ENCODE measurements at regions not wholly inside any gene's neighbourhood (a gene's known extent, or its start where the extent isn't known, plus 50 kb on each side); places are given as distances from the start of the nearest gene placed in this dataset.

DNA sequence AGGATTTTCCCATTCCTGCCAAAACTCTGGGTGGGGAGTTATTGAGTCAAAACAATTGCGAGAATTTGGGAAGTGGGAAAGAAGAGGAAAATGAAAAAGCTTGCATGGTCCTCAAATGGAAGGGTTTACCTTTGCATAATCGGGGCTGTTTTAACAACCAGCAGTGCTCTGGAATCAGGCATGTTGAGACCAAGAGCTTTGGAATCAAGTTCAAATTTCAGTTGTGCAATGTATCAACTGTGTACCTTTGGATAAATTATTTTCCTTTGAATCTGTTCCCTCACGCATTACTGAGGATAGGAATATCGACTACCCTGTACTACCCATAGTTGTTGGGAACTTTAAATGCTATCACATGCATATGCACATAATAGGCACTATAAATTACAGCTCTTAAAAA is 205.5 kb downstream of the JCAD start:
- intact Hi-C loops (cut with micrococcal nuclease), result no loop called here
- H3K4me3 Mint-ChIP-seq (ENCODE audit: low read depth), result no peak overlapping the region
- no peak for DNase-seq (ENCODE audit: low spot score)
- no peaks in the 10 kb centered on the region for H3K4me1 Mint-ChIP-seq (ENCODE audit: low read depth)
- H3K27ac Mint-ChIP-seq, result no peak overlapping the region
- H3K36me3 Mint-ChIP-seq (ENCODE audit: low read depth), result no peaks in the 10 kb centered on the region
- no peaks in the 10 kb centered on the region for H3K9me3 Mint-ChIP-seq
- H3K27me3 Mint-ChIP-seq (ENCODE audit: low read depth), result peaks cover 8% of the 10 kb centered on the region

DNA sequence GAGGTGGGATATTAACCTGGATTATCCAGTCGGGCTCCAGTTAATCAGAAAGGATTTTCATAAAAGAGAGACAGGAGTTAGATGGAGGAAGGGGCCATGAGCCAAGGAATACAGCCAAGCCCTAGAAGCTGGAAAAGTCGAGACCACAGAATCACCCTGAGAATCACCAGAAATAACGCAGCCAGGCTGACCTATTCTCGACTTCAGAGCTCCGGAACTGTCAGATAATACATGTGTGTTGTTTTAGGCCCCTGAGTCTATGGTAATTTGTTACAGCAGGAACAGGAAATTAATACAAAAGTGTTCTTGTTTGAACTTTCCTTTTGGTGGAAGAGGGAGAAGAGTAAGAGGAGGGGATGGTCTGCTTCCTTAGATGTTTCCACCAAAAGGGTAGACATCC is 208.1 kb downstream of the JCAD start:
- Mint-ChIP-seq H3K27me3 (ENCODE audit: low read depth) (peaks cover 3% of the 10 kb centered on the region), H3K27ac (no peak overlapping the region), H3K4me1 (ENCODE audit: low read depth) (no peaks in the 10 kb centered on the region), H3K36me3 (ENCODE audit: low read depth) (no peaks in the 10 kb centered on the region), H3K4me3 (ENCODE audit: low read depth) (no peak overlapping the region), H3K9me3 (no peaks in the 10 kb centered on the region)
- intact Hi-C loops (cut with micrococcal nuclease), result no loop called here
- no peak for DNase-seq (ENCODE audit: low spot score)

DNA sequence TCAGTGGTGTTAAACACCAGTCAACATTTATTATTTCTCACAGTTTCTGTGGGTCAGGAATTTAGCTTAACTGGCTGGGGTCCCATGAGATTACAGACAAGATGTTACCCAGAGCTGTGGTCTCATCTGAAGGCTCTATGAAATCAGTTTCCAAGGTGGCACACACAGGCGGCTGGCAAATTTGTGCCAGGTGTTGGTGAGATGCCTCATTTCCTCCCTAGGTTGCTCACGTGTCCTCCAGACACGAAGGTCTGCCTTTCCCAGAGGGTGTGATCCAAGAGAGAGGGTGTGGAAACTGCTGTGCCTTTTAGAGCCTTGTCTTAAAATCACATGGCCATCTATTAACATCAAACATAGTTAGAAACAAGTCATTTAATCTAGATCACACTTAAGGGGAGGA is 209.0 kb downstream of the JCAD start:
- DNase-seq (ENCODE audit: low spot score), result no peak
- peaks cover 2% of the 10 kb centered on the region for H3K9me3 Mint-ChIP-seq

GRCh38 chr10:29849886-29850285 is 209.5 kb downstream of the JCAD start:
- H3K9me3 Mint-ChIP-seq, result peaks cover 4% of the 10 kb centered on the region
- H3K4me1 Mint-ChIP-seq (ENCODE audit: low read depth), result no peaks in the 10 kb centered on the region
- H3K4me3 Mint-ChIP-seq (ENCODE audit: low read depth), result no peak overlapping the region
- no peak overlapping the region for H3K27ac Mint-ChIP-seq
- H3K36me3 Mint-ChIP-seq (ENCODE audit: low read depth), result no peaks in the 10 kb centered on the region
- no peak for DNase-seq (ENCODE audit: low spot score)
- peaks cover 6% of the 10 kb centered on the region for H3K27me3 Mint-ChIP-seq (ENCODE audit: low read depth)
- intact Hi-C loops (cut with micrococcal nuclease), result no loop called here

More for the DNA sequence above, 209.0 kb downstream of the JCAD start:
- peaks cover 5% of the 10 kb centered on the region for H3K27me3 Mint-ChIP-seq (ENCODE audit: low read depth)
- H3K4me1 Mint-ChIP-seq (ENCODE audit: low read depth), result no peaks in the 10 kb centered on the region
- H3K27ac Mint-ChIP-seq, result no peak overlapping the region
- no peaks in the 10 kb centered on the region for H3K36me3 Mint-ChIP-seq (ENCODE audit: low read depth)
- intact Hi-C loops (cut with micrococcal nuclease), result no loop called here
- H3K4me3 Mint-ChIP-seq (ENCODE audit: low read depth), result no peak overlapping the region

- intact Hi-C loops (cut with micrococcal nuclease), result no loop called here
- peaks cover 6% of the 10 kb centered on the region for H3K27me3 Mint-ChIP-seq (ENCODE audit: low read depth)
- H3K9me3 Mint-ChIP-seq, result peaks cover 4% of the 10 kb centered on the region
- no peak for DNase-seq (ENCODE audit: low spot score)
- H3K36me3 Mint-ChIP-seq (ENCODE audit: low read depth), result no peaks in the 10 kb centered on the region
- no peaks in the 10 kb centered on the region for H3K4me1 Mint-ChIP-seq (ENCODE audit: low read depth)
- no peak overlapping the region for H3K4me3 Mint-ChIP-seq (ENCODE audit: low read depth)
- no peak overlapping the region for H3K27ac Mint-ChIP-seq
Measured at GRCh38 chr10:29849126-29849833, 210.1 kb downstream of the JCAD start.

DNA sequence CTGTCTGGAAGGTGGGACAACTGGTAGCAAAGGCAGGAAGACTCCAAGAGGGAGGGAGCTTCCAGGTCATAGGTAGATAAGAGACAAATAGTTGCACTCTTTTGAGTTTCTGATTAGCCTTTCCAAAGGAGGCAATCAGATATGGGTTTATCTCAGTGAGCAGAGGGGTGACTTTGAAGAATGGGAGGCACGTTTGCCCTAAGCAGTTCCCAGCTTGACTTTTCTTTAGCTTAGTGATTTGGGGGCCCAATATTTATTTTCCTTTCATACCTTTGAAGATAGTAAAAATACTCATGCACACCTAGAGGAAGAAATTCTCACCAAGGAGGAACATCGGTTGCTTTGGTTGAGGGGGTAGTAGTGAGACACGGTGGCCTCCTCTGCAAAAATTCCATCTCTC is 212.1 kb upstream of the SVIL start:
- Mint-ChIP-seq H3K4me1 (ENCODE audit: low read depth) (no peaks in the 10 kb centered on the region), H3K4me3 (ENCODE audit: low read depth) (no peak overlapping the region), H3K27me3 (ENCODE audit: low read depth) (peaks cover 4% of the 10 kb centered on the region), H3K27ac (no peak overlapping the region), H3K36me3 (ENCODE audit: low read depth) (no peaks in the 10 kb centered on the region), H3K9me3 (peaks cover 4% of the 10 kb centered on the region)
- intact Hi-C loops (cut with micrococcal nuclease), result no loop called here
- no peak for DNase-seq (ENCODE audit: low spot score)

DNA sequence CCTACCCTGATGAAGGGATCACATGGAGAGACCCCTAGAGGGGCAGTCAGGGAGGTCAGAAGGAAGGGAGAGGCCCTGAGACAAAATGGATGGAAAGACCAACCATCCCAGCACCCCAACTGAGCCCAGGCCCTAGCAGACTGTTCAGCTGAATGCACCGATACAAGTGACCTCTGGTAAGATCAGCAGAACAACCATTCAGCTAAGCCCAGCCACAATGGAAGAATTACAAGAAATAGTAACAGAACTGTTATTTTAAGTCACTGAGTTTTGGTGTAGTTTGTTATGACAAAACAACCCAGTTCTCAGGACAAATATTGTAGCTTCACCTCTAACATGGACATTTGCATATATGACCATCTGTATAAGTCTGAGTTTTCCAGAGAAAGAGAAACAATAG is 210.4 kb upstream of the SVIL start:
- no peak overlapping the region for H3K27ac Mint-ChIP-seq
- intact Hi-C loops (cut with micrococcal nuclease), result no loop called here
- no peaks in the 10 kb centered on the region for H3K4me1 Mint-ChIP-seq (ENCODE audit: low read depth)
- no peaks in the 10 kb centered on the region for H3K36me3 Mint-ChIP-seq (ENCODE audit: low read depth)
- no peak overlapping the region for H3K4me3 Mint-ChIP-seq (ENCODE audit: low read depth)
- peaks cover 4% of the 10 kb centered on the region for H3K27me3 Mint-ChIP-seq (ENCODE audit: low read depth)
- DNase-seq (ENCODE audit: low spot score), result no peak
- peaks cover 4% of the 10 kb centered on the region for H3K9me3 Mint-ChIP-seq

GRCh38 chr10:29843143-29843542 is 208.4 kb upstream of the SVIL start:
- DNase-seq (ENCODE audit: low spot score), result no peak
- no peak overlapping the region for H3K27ac Mint-ChIP-seq
- peaks cover 4% of the 10 kb centered on the region for H3K9me3 Mint-ChIP-seq
- H3K4me3 Mint-ChIP-seq (ENCODE audit: low read depth), result no peak overlapping the region
- H3K36me3 Mint-ChIP-seq (ENCODE audit: low read depth), result no peaks in the 10 kb centered on the region
- peaks cover 2% of the 10 kb centered on the region for H3K27me3 Mint-ChIP-seq (ENCODE audit: low read depth)
- H3K4me1 Mint-ChIP-seq (ENCODE audit: low read depth), result no peaks in the 10 kb centered on the region
- intact Hi-C loops (cut with micrococcal nuclease), result no loop called here

DNA sequence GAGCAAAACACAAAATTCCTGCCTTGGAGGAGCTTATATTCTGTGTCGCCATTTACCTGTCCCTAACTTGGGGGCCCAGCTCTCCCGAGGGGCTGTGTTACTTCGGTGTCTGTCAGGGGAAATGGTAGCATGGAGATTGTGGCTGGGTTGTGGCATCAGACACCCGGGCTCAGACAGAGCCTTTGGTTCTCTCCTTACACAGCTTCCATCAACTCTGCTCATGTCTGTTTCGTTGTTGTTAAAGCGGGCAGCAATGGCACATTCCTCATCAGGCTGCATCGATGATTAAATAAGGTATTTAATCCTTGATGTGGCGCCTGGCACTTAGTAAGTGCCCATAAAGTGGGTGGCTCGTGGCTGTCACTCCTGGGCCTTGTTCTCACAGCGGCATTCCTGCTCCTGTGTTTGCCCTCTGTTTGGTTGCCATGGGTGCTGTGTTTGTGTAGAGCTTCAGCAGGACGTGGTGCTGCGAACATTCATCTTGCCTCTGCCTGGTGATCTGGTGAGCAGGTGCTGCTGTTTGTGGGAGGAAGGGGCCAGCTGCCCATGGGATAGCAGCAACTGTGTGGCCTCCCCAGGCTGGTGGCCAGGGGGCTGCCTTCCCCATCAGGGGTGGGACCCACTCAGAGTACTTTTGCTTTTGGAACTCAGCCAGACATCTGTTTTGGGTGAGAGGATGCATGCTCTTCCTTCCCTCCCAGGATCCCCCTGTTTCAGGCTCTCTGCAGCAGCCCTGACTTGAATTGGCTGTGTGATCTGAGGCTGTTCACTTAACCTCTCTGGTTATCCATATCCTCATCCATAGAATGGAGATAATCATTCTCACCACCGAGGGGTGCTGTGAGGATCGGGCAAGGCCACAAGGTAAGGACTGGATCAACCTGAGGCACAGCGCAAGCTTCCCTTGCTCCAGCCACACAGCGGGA is 207.2 kb upstream of the SVIL start:
- no peak overlapping the region for H3K27ac Mint-ChIP-seq
- H3K36me3 Mint-ChIP-seq (ENCODE audit: low read depth), result no peaks in the 10 kb centered on the region
- peaks cover 2% of the 10 kb centered on the region for H3K27me3 Mint-ChIP-seq (ENCODE audit: low read depth)
- H3K4me1 Mint-ChIP-seq (ENCODE audit: low read depth), result no peaks in the 10 kb centered on the region
- peaks cover 4% of the 10 kb centered on the region for H3K9me3 Mint-ChIP-seq
- DNase-seq (ENCODE audit: low spot score), result no peak
- no peak overlapping the region for H3K4me3 Mint-ChIP-seq (ENCODE audit: low read depth)
- intact Hi-C loops (cut with micrococcal nuclease), result no loop called here

DNA sequence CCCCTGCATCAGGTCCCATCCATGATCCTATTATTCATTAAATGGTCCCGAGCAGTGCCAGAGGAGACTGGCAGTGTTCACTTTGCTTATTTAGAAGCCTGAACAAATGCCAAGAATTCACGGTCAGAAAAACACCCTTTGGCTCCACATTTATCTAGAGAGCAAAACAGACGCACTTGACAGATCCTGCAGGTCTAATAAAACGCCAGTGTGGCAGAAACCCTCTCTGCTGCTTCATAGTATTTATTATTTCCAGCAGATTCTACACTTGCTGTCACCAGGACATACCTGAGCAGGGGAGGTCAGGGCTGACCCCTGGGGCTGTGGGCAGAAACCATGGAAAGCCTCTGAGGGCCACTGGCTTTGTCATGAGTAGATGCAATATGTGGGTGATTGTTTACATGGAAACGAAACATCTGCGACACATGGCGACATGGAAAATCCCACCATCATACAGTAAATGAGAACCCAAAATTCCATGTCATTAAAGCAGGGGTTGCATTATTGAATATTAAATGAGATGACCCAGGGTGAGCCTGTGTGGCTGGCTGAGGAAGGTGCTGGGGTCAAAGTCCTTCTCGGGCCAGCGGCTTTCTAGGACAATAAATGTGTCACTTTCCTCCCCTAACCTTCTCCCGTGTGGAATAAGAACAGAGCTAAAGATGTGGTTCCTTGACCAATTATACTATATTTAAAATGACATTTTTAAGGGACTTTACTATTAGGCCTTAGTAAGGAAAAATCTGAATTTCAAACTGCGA is 205.9 kb upstream of the SVIL start:
- Mint-ChIP-seq H3K27me3 (ENCODE audit: low read depth) (peaks cover 2% of the 10 kb centered on the region), H3K9me3 (peaks cover 4% of the 10 kb centered on the region), H3K27ac (no peak overlapping the region), H3K36me3 (ENCODE audit: low read depth) (no peaks in the 10 kb centered on the region), H3K4me3 (ENCODE audit: low read depth) (no peak overlapping the region), H3K4me1 (ENCODE audit: low read depth) (no peaks in the 10 kb centered on the region)
- DNase-seq (ENCODE audit: low spot score), result no peak
- intact Hi-C loops (cut with micrococcal nuclease), result no loop called here

DNA sequence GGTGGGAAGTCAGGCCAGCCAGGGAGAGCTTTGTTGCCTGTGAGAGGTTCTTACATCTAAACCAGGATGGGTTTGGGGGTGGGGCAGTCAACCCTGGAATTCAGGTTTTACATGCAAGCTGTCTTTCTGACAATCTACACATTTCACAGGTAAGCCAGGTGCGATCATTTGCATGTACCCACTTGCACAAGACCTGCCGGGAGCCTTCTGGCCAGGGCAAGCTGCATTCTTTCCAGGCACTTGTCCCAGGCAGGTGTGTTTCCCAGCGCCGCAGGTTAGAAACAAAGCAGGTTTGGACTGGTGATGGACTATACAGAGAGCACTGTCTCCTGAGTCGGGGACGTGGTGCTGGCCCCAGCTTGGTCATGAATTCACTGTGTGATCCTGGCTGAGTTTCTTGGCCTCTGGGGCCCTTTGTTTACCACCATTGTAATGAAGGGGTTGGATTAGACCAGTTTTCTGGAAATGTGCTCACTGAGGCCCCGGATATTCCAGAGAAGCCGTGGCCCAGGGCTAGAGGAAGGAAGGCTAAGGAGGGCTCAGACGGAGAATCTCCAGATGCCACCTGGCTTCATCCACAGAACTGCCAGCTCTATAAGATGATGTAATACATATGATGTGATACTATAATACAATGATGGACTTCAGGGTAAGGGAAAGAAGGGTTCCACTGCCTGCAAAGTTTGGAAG is 205.2 kb upstream of the SVIL start:
- Mint-ChIP-seq H3K27ac (no peak overlapping the region), H3K4me1 (ENCODE audit: low read depth) (no peaks in the 10 kb centered on the region), H3K27me3 (ENCODE audit: low read depth) (no peaks in the 10 kb centered on the region), H3K36me3 (ENCODE audit: low read depth) (no peaks in the 10 kb centered on the region), H3K4me3 (ENCODE audit: low read depth) (no peak overlapping the region), H3K9me3 (no peaks in the 10 kb centered on the region)
- intact Hi-C loops (cut with micrococcal nuclease), result no loop called here
- no peak for DNase-seq (ENCODE audit: low spot score)

DNA sequence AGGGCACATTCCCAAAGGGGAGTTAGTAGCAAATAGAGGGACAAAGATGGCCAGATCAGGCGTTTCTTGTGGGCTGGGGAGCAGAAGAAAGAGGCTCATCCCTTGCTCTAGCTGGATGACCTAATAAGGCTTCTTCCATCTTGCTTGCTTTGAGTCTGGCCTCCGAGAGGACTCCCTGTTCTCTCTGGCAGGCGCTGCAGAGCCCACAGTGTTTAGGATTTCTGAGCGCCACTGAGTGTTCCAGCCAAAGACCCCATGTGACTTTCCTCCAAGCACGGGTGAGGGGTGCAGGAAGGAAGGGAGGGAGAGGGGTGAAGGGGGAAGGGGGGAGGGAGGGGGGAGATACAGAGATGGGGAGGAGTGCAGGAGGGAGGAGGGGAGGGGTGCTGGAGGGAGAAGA is 203.8 kb upstream of the SVIL start:
- DNase-seq (ENCODE audit: low spot score), result no peak
- Mint-ChIP-seq H3K27me3 (ENCODE audit: low read depth) (peaks cover 1% of the 10 kb centered on the region), H3K4me1 (ENCODE audit: low read depth) (no peaks in the 10 kb centered on the region), H3K27ac (no peak overlapping the region), H3K36me3 (ENCODE audit: low read depth) (no peaks in the 10 kb centered on the region), H3K9me3 (no peaks in the 10 kb centered on the region), H3K4me3 (ENCODE audit: low read depth) (no peak overlapping the region)
- intact Hi-C loops (cut with micrococcal nuclease), result no loop called here
